ENCODE measurements at regions not wholly inside any gene's neighbourhood (a gene's known extent, or its start where the extent isn't known, plus 50 kb on each side); places are given as distances from the start of the nearest gene placed in this dataset.
"Not testable (repeated sequence)": the region's sequence is repeated elsewhere in the genome, so short reads cannot be mapped to it uniquely, and the experiment has no call there.

DNA sequence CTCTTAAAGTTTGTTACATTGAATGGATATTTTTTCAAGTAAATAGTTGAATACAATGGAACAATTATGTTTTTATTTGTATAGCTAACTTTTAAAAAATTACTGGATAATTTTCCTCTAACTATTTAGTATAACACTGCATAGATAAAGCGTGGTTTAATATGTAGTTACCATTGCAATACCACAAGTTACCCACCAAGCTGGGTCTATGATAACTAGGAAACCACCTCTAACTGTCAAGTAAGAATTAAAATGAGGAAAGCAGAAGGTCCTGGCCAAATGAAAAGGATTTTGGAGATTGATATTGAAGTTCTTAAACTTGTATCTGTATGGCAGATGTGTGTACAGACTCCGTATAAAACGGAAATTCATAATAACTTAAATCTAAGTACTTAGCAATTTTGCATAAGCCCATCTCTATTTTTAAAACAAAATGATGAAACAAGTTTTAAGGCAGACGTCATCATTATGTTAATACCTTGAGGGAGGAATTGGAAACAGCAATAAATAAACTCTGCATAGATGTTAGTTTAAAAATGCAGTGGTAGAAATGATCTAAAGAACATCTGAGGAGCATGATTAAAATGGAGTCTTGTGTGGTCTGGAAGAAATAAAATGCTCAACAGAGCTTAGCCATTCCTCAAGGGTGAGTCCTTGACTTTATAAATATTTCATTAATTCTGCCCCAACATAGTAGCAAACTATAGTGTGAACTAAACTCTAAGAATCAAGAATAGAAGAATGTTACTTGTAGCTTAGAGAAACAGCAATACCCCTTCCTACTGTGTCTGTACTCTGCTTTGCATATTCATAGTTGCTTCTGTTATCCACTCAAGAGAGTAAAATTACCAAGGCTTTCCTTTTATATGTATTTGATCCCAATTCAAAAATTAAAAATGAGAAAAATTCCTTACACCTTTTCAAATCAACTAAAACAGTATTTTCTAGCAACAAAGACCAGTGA, 206.4 kb upstream of the FERD3L start:
- no peaks in the 10 kb centered on the region for H3K36me3 ChIP-seq (ENCODE audit: control insufficient read depth in 2 of 2, extremely low read depth in 1 of 2, insufficient read depth in 2 of 2, low read length in 2 of 2)
- no peaks in the 10 kb centered on the region for H3K4me1 ChIP-seq (ENCODE audit: control insufficient read depth, extremely low read depth, insufficient read depth, low read length)
- DNase-seq (ENCODE audit: low read depth, low spot score) (no peak), FAIRE-seq (no peak)
- TF ChIP-seq EZH2 (IDR thresholded peaks at IDR 0.05; ENCODE audit: low read length) (no peak), CTCF (optimal IDR thresholded peaks at IDR 0.05 in 1 of 3, IDR thresholded peaks at IDR 0.05 in 1 of 3, conservative IDR thresholded peaks at IDR 0.05 in 1 of 3; ENCODE audit: extremely low read depth in 1 of 3, insufficient read depth in 2 of 3, low read length in 3 of 3) (no peak)
- no peaks in the 10 kb centered on the region for H3K9me3 ChIP-seq (ENCODE audit: control insufficient read depth, low read depth, low read length)
- no peaks in the 10 kb centered on the region for H4K20me1 ChIP-seq (ENCODE audit: control insufficient read depth, extremely low read depth, insufficient read depth, low read length)
- H2AFZ ChIP-seq (ENCODE audit: control insufficient read depth, low read length) = no peak overlapping the region
- no peaks in the 10 kb centered on the region for H3K9me1 ChIP-seq (ENCODE audit: control insufficient read depth, extremely low read depth, insufficient read depth, low read length)
- H3K27me3 ChIP-seq (ENCODE audit: control insufficient read depth, extremely low read depth, insufficient read depth, low read length) = no peaks in the 10 kb centered on the region
- H3K4me3 ChIP-seq (ENCODE audit: control insufficient read depth in 2 of 3, extremely low read depth in 1 of 3, insufficient read depth in 2 of 3, low read depth in 1 of 3, low read length in 3 of 3) = no peak overlapping the region
- no peaks in the 10 kb centered on the region for H3K79me2 ChIP-seq (ENCODE audit: control insufficient read depth, insufficient read depth, low read length)
- dilution Hi-C loops (cut with MboI; ENCODE audit: extremely low pct_ligation_motif_present, low sequenced_read_pairs) = no loop called here
- no peak overlapping the region for H3K27ac ChIP-seq (ENCODE audit: control insufficient read depth, insufficient read depth, low read length)
- no peak overlapping the region for H3K9ac ChIP-seq (ENCODE audit: control insufficient read depth, extremely low read depth, insufficient read depth, low read length)
- no peak overlapping the region for H3K4me2 ChIP-seq (ENCODE audit: control insufficient read depth, extremely low read depth, insufficient read depth, low read depth, low read length)

DNA sequence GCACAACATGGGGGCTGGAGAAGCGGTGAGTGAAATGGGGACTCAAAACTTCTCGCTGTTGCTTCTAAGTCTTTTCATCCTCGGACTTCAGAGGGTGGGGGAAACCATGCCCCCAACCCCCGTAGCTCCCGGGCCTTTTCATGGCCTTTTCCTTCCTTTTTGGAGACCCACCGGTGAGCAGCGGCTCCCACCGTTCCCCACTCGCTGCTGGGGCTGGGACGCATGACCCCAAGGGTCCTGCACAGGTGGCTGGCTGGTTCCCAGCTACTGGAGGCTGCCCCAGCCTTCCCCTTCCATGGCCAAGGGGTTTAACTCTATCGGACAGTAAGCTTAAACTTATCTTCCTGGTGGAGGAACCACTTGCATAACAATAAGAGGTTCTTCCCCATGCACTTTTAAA, 194.3 kb upstream of the FERD3L start:
- Histone ChIP-seq H4K20me1 (ENCODE audit: control insufficient read depth, extremely low read depth, insufficient read depth, low read length) (no peaks in the 10 kb centered on the region), H3K27me3 (ENCODE audit: control insufficient read depth, extremely low read depth, insufficient read depth, low read length) (no peaks in the 10 kb centered on the region), H3K4me1 (ENCODE audit: control insufficient read depth, extremely low read depth, insufficient read depth, low read length) (no peaks in the 10 kb centered on the region), H3K9me1 (ENCODE audit: control insufficient read depth, extremely low read depth, insufficient read depth, low read length) (no peaks in the 10 kb centered on the region), H3K9ac (ENCODE audit: control insufficient read depth, extremely low read depth, insufficient read depth, low read length) (no peak overlapping the region), H3K4me3 (ENCODE audit: control insufficient read depth in 2 of 3, extremely low read depth in 1 of 3, insufficient read depth in 2 of 3, low read depth in 1 of 3, low read length in 3 of 3) (no peak overlapping the region), H3K36me3 (ENCODE audit: control insufficient read depth in 2 of 2, extremely low read depth in 1 of 2, insufficient read depth in 2 of 2, low read length in 2 of 2) (no peaks in the 10 kb centered on the region), H2AFZ (ENCODE audit: control insufficient read depth, low read length) (no peak overlapping the region), H3K79me2 (ENCODE audit: control insufficient read depth, insufficient read depth, low read length) (no peaks in the 10 kb centered on the region), H3K9me3 (ENCODE audit: control insufficient read depth, low read depth, low read length) (no peaks in the 10 kb centered on the region), H3K27ac (ENCODE audit: control insufficient read depth, insufficient read depth, low read length) (no peak overlapping the region), H3K4me2 (ENCODE audit: control insufficient read depth, extremely low read depth, insufficient read depth, low read depth, low read length) (no peak overlapping the region)
- dilution Hi-C loops (cut with MboI; ENCODE audit: extremely low pct_ligation_motif_present, low sequenced_read_pairs) = no loop called here
- DNase-seq (ENCODE audit: low read depth, low spot score) (no peak), FAIRE-seq (no peak)
- TF ChIP-seq EZH2 (IDR thresholded peaks at IDR 0.05; ENCODE audit: low read length) = no peak
- no peak for TF ChIP-seq CTCF (optimal IDR thresholded peaks at IDR 0.05 in 1 of 3, IDR thresholded peaks at IDR 0.05 in 1 of 3, conservative IDR thresholded peaks at IDR 0.05 in 1 of 3; ENCODE audit: extremely low read depth in 1 of 3, insufficient read depth in 2 of 3, low read length in 3 of 3)

- H3K4me2 ChIP-seq (ENCODE audit: control insufficient read depth, extremely low read depth, insufficient read depth, low read depth, low read length); H2AFZ ChIP-seq (ENCODE audit: control insufficient read depth, low read length); H3K27me3 ChIP-seq (ENCODE audit: control insufficient read depth, extremely low read depth, insufficient read depth, low read length); H3K4me3 ChIP-seq (ENCODE audit: control insufficient read depth in 2 of 3, extremely low read depth in 1 of 3, insufficient read depth in 2 of 3, low read depth in 1 of 3, low read length in 3 of 3); H4K20me1 ChIP-seq (ENCODE audit: control insufficient read depth, extremely low read depth, insufficient read depth, low read length); H3K79me2 ChIP-seq (ENCODE audit: control insufficient read depth, insufficient read depth, low read length); H3K9me3 ChIP-seq (ENCODE audit: control insufficient read depth, low read depth, low read length); H3K9ac ChIP-seq (ENCODE audit: control insufficient read depth, extremely low read depth, insufficient read depth, low read length); H3K9me1 ChIP-seq (ENCODE audit: control insufficient read depth, extremely low read depth, insufficient read depth, low read length); H3K4me1 ChIP-seq (ENCODE audit: control insufficient read depth, extremely low read depth, insufficient read depth, low read length); DNase-seq (ENCODE audit: low read depth, low spot score); dilution Hi-C loops (cut with MboI; ENCODE audit: extremely low pct_ligation_motif_present, low sequenced_read_pairs); H3K27ac ChIP-seq (ENCODE audit: control insufficient read depth, insufficient read depth, low read length); FAIRE-seq; H3K36me3 ChIP-seq (ENCODE audit: control insufficient read depth in 2 of 2, extremely low read depth in 1 of 2, insufficient read depth in 2 of 2, low read length in 2 of 2): not testable (repeated sequence)
Measured at GRCh38 chr7:19338512-19338911, 193.3 kb upstream of the FERD3L start.
